ENCODE measurements at regions not wholly inside any gene's neighbourhood (a gene's known extent, or its start where the extent isn't known, plus 50 kb on each side); places are given as distances from the start of the nearest gene placed in this dataset.

- no peak overlapping the region for H3K27ac ChIP-seq (ENCODE audit: low read depth in 2 of 2, low read length in 1 of 2)
- no peak for DNase-seq
- H3K9me3 ChIP-seq: no peaks in the 10 kb centered on the region
- POLR2A ChIA-PET: no interaction called here
- H3K36me3 ChIP-seq (replicated peaks in 1 of 2; ENCODE audit: control insufficient read depth in 1 of 2, insufficient read depth in 2 of 2, low read length in 1 of 2): no peaks in the 10 kb centered on the region
- no peaks in the 10 kb centered on the region for H3K27me3 ChIP-seq (ENCODE audit: insufficient read depth)
- WGBS (ENCODE audit: low lambda C conversion rate): 81% methylated on average over 2 of the region's 2 CpGs
- H3K4me2 ChIP-seq: no peak overlapping the region
- no peak overlapping the region for H3K9ac ChIP-seq
- H3K9me2 ChIP-seq: no peaks in the 10 kb centered on the region
- TF ChIP-seq TCF12 (IDR thresholded peaks at IDR 0.05) (no peak), FOXM1 (IDR thresholded peaks at IDR 0.05; ENCODE audit: low read depth) (no peak)
- H3F3A ChIP-seq (replicated peaks; ENCODE audit: insufficient read depth): no peaks in the 10 kb centered on the region
- no peaks in the 10 kb centered on the region for H3K79me2 ChIP-seq (ENCODE audit: insufficient read depth)
- CTCF ChIA-PET: no interaction called here
- H3K4me1 ChIP-seq (ENCODE audit: control insufficient read depth in 1 of 2, insufficient read depth in 2 of 2, low read depth in 1 of 2, low read length in 1 of 2): no peaks in the 10 kb centered on the region
- H2AFZ ChIP-seq (ENCODE audit: low read depth): no peak overlapping the region
- H4K20me1 ChIP-seq (ENCODE audit: insufficient read depth): no peaks in the 10 kb centered on the region
- H3K4me3 ChIP-seq (ENCODE audit: low read depth in 2 of 2, low read length in 1 of 2): no peak overlapping the region
Observed at GRCh38 chr5:107296572-107296971, 374.2 kb downstream of the EFNA5 start.

- Histone ChIP-seq H3K4me2 (no peak overlapping the region), H3K27me3 (ENCODE audit: insufficient read depth) (no peaks in the 10 kb centered on the region), H3K9me2 (no peaks in the 10 kb centered on the region), H3K36me3 (replicated peaks in 1 of 2; ENCODE audit: control insufficient read depth in 1 of 2, insufficient read depth in 2 of 2, low read length in 1 of 2) (no peaks in the 10 kb centered on the region), H3F3A (replicated peaks; ENCODE audit: insufficient read depth) (no peaks in the 10 kb centered on the region), H3K9me3 (no peaks in the 10 kb centered on the region), H3K4me1 (ENCODE audit: control insufficient read depth in 1 of 2, insufficient read depth in 2 of 2, low read depth in 1 of 2, low read length in 1 of 2) (no peaks in the 10 kb centered on the region), H3K27ac (ENCODE audit: low read depth in 2 of 2, low read length in 1 of 2) (no peak overlapping the region), H3K9ac (no peak overlapping the region), H3K79me2 (ENCODE audit: insufficient read depth) (no peaks in the 10 kb centered on the region), H3K4me3 (ENCODE audit: low read depth in 2 of 2, low read length in 1 of 2) (no peak overlapping the region), H4K20me1 (ENCODE audit: insufficient read depth) (no peaks in the 10 kb centered on the region), H2AFZ (ENCODE audit: low read depth) (no peak overlapping the region)
- WGBS (ENCODE audit: low lambda C conversion rate): 94% methylated on average over 2 of the region's 2 CpGs
- CTCF ChIA-PET: no interaction called here
- no peak for DNase-seq
- POLR2A ChIA-PET: no interaction called here
- no peak for TF ChIP-seq CTCF (IDR thresholded peaks at IDR 0.05)
- TF ChIP-seq FOSL2 (IDR thresholded peaks at IDR 0.05; ENCODE audit: borderline replicate concordance, low read depth): no peak
- no peak for TF ChIP-seq USF1 (IDR thresholded peaks at IDR 0.05; ENCODE audit: borderline replicate concordance, low read depth)
- TF ChIP-seq NFIC (IDR thresholded peaks at IDR 0.05; ENCODE audit: borderline replicate concordance): no peak
- no peak for TF ChIP-seq ZBTB33 (IDR thresholded peaks at IDR 0.05; ENCODE audit: borderline replicate concordance, low read depth)
- TF ChIP-seq SIN3A (IDR thresholded peaks at IDR 0.05; ENCODE audit: borderline replicate concordance, low read depth, low read length): no peak
- TF ChIP-seq PBX3 (IDR thresholded peaks at IDR 0.05): no peak
- no peak for TF ChIP-seq RXRA (IDR thresholded peaks at IDR 0.05; ENCODE audit: borderline replicate concordance, low read depth)
Observed at GRCh38 chr5:107295914-107296313, 374.8 kb downstream of the EFNA5 start.
